ENCODE measurements at regions not wholly inside any gene's neighbourhood (a gene's known extent, or its start where the extent isn't known, plus 50 kb on each side); places are given as distances from the start of the nearest gene placed in this dataset.

GRCh38 chr18:52286675-52287074 is 53.3 kb upstream of the DCC start:
- H3K9me3 Mint-ChIP-seq = no peaks in the 10 kb centered on the region
- no peak overlapping the region for H3K27ac Mint-ChIP-seq
- no peaks in the 10 kb centered on the region for H3K36me3 Mint-ChIP-seq (ENCODE audit: low read depth)

GRCh38 chr18:52287151-52287550 is 52.8 kb upstream of the DCC start:
- no peaks in the 10 kb centered on the region for H3K27me3 Mint-ChIP-seq
- no peaks in the 10 kb centered on the region for H3K9me3 Mint-ChIP-seq
- no peaks in the 10 kb centered on the region for H3K36me3 Mint-ChIP-seq (ENCODE audit: low read depth)
- H3K4me1 Mint-ChIP-seq = no peaks in the 10 kb centered on the region
- no peak overlapping the region for H3K4me3 Mint-ChIP-seq
- no peak for DNase-seq
- ATAC-seq = no peak
- no peak overlapping the region for H3K27ac Mint-ChIP-seq

More at GRCh38 chr18:52286675-52287074, 53.3 kb upstream of the DCC start:
- no peaks in the 10 kb centered on the region for H3K4me1 Mint-ChIP-seq
- H3K4me3 Mint-ChIP-seq = no peak overlapping the region
- ATAC-seq = no peak
- no peaks in the 10 kb centered on the region for H3K27me3 Mint-ChIP-seq
- DNase-seq = no peak

DNA sequence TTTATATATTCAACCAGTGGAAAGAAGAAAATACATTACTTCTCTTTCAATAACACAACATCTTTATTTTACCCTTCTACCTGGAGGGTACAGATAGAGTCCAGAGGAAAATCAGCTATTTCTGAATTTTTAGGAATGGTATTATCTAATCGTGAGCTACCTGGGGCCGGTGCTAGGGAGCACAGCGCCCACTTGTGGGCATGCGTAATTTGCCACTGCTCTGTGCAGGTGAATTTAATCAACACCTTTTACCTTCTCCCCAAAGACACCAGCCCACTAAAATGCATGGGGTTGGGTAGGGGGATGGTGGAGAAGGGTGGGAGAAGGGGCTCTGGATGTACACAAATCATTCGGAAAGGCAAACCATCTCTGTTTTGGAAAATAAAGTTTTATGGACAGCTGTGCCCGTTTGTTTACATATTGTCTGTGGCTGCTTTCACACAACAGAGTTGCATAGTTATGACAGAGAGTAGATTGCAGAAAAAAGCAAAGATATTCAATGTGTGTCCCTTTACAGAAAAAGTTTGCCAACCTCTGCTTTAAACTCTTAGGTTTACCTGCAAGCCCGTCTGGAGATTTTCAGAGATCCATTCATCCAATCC is 51.5 kb upstream of the DCC start:
- peak; percentile 18 for DNase-seq
- Mint-ChIP-seq H3K36me3 (ENCODE audit: low read depth) (no peaks in the 10 kb centered on the region), H3K27me3 (no peaks in the 10 kb centered on the region), H3K27ac (no peak overlapping the region), H3K4me1 (no peaks in the 10 kb centered on the region), H3K4me3 (no peak overlapping the region), H3K9me3 (no peaks in the 10 kb centered on the region)
- no peak for ATAC-seq

GRCh38 chr18:52289392-52289791 is 50.6 kb upstream of the DCC start:
- Mint-ChIP-seq H3K9me3 (no peaks in the 10 kb centered on the region), H3K4me3 (no peak overlapping the region), H3K27ac (no peak overlapping the region), H3K27me3 (no peaks in the 10 kb centered on the region), H3K4me1 (no peaks in the 10 kb centered on the region), H3K36me3 (ENCODE audit: low read depth) (no peaks in the 10 kb centered on the region)
- DNase-seq = no peak
- ATAC-seq = no peak

Measured in activated naive CD8-positive, alpha-beta T cell treated with anti-CD3 and anti-CD28 coated beads, Interleukin-2, amount 50 U/mL, for 24 hours (primary cell).